ENCODE measurements at regions not wholly inside any gene's neighbourhood (a gene's known extent, or its start where the extent isn't known, plus 50 kb on each side); places are given as distances from the start of the nearest gene placed in this dataset.
"Not testable (repeated sequence)": the region's sequence is repeated elsewhere in the genome, so short reads cannot be mapped to it uniquely, and the experiment has no call there.

DNA sequence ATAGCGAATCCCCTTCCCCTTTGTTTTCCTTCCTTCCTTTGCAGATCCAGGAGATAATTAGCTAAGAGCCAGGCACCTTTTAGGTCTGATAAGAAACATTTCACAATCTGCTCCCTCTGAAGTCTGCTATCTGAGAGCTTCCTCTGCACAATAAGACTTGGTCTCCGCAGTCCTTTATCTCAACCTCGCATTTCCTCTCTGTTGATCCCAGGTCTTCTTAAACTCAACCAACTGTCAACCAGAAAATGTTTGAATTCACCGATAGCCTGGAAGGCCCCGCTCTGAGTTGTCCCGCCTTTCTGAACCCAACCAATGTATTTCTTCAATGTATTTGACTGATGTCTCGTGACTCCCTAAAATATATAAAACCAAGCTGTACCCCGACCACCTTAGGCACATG is 78.4 kb upstream of the CTDP1 start:
- TF ChIP-seq, protein P1, sequence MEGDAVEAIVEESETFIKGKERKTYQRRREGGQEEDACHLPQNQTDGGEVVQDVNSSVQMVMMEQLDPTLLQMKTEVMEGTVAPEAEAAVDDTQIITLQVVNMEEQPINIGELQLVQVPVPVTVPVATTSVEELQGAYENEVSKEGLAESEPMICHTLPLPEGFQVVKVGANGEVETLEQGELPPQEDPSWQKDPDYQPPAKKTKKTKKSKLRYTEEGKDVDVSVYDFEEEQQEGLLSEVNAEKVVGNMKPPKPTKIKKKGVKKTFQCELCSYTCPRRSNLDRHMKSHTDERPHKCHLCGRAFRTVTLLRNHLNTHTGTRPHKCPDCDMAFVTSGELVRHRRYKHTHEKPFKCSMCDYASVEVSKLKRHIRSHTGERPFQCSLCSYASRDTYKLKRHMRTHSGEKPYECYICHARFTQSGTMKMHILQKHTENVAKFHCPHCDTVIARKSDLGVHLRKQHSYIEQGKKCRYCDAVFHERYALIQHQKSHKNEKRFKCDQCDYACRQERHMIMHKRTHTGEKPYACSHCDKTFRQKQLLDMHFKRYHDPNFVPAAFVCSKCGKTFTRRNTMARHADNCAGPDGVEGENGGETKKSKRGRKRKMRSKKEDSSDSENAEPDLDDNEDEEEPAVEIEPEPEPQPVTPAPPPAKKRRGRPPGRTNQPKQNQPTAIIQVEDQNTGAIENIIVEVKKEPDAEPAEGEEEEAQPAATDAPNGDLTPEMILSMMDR (conservative IDR thresholded peaks at IDR 0.05; ENCODE audit: low read depth, low read length): no peak
- H3K4me3 ChIP-seq (ENCODE audit: low read length): no peak overlapping the region
- DNase-seq (ENCODE audit: low read depth): no peak

DNA sequence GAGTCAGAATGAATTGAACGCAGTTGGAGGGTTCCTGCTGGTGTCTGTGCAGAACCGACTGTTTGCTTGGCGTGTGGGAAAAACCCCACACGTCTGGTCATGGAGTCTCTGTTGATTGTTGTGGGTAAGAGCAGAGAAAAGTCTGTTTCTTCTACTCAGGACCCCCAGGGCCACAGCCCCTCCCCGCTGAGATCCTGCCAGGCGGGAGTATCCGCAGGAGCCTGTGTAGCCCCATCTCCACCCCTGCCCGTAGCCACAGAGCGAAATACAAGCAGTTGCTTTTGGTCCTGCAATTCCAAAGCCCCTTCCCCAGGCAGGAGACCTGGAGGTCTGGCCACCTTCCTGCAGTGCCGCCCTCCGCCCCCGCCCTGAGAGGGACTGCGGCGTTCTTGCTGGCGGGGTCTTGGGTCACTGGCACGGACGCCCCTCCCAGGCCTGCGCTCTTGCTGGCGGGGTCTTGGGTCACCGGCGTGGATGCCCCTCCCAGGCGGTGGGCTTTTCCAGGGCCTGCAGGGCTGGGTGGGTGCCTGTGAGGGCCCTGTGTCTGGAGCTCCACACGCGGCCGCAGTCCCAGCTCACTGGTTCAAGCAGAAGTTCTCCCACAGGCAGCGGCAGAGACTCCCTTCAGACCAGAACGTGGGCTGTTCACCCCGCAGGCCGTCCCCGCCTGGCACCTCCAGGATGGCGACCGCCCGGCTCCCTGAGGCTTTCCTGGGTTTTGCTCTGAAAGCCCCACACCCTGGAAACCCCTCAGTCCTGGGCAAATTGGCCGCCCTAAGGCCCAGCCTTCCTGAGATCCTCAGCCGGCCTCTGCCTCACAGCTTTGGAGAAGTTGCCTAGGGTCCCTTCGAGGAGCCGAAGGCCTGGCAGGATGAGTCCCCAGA is 76.0 kb upstream of the CTDP1 start:
- TF ChIP-seq, protein P1 (conservative IDR thresholded peaks at IDR 0.05; ENCODE audit: low read depth, low read length): no peak
- H3K4me3 ChIP-seq (ENCODE audit: low read length): no peak overlapping the region

DNA sequence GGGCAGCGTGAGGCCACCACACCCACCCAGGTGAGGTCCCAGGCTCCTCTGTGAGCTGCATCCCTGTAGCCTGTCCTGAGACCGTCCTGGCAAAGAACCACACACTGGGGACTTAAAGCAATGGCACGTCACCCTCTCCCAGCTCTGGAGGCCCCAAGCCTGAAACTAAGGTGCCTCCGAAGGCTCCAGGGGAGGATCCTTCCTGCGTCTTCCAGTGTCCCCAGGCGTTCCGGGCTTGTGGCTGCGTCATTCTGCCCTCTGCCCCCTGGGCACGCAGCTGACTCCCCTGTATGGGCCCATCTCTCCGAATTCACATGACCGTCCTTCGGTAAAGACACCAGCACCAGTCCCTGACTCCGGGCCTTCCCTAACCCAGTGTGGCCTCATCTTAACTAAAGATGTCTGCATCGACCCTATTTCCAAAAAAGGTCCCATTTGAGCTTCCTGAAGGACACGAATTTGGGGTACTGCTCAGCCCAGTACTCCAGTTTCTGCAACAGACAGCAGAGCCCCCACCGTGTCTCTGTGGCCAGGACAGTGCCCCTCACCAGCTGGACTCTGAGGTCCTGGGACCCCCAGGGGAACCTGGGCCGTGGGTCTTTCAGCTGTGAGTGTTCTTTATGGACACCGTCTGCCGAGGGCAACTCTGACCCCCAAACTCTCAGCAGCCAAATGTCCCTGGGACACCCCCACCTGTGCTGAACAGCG is 75.2 kb upstream of the CTDP1 start:
- H3K4me3 ChIP-seq (ENCODE audit: low read length): no peak overlapping the region
- TF ChIP-seq, protein P1 (conservative IDR thresholded peaks at IDR 0.05; ENCODE audit: low read depth, low read length): no peak
- no peak for DNase-seq (ENCODE audit: low read depth)

More for the DNA sequence above, 76.0 kb upstream of the CTDP1 start:
- DNase-seq (ENCODE audit: low read depth): no peak

DNA sequence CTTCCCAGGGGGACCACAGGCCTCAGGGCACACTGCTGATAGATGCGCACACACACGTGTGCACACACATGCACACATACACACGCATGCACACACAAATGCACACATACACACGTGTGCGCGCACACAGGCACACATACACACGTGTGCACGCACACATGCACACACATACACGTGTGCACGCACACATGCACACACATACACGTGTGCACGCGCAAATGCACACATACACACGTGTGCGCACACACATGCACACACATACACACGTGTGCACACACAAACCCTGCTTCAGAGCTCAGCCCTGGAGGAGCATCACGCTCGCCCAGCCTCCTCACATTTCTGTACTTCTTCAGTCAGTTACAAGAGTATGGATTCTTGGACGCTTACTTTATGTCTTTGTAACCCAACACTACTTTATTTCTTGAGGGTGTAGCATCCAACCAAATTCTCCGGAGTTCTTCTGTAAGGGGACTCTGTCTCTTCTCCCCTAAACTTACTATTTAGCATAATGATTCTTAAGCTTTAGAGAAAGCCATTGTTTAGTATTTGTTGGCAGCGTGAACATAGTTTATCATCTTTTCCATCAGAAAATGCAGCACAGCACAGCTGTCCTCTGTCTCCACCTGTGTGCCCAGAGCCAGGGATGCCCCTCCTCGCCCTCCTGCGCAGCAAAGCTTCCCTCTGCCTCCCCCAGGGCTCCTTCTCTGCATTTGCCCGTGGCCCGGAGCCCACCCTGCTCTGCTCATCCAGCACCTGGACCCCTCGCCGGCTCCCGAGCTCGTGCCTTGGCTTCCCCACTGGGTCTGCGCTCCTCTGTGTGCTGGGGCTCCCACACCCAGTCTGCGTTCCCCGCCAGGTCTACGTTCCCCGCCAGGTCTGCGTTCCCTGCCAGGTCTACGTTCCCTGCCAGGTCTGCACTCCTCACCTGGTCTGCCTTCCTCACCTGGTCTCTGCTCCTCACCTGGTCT is 74.4 kb upstream of the CTDP1 start:
- no peak overlapping the region for H3K4me3 ChIP-seq (ENCODE audit: low read length)
- no peak for DNase-seq (ENCODE audit: low read depth)
- TF ChIP-seq, protein P1 (conservative IDR thresholded peaks at IDR 0.05; ENCODE audit: low read depth, low read length): no peak

DNA sequence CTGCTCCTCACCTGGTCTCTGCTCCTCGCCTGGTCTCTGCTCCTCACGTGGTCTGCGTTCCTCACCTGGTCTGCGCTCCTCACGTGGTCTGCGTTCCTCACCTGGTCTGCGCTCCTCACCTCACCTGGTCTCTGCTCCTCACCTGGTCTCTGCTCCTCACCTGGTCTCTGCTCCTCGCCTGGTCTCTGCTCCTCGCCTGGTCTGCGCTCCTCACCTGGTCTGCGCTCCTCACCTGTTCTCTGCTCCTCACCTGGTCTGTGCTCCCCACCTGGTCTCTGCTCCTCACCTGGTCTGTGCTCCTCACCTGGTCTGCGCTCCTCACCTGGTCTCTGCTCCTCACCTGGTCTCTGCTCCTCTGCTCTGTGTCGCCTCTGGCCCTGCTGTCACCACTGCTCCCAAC is 73.5 kb upstream of the CTDP1 start:
- not testable (repeated sequence) for DNase-seq (ENCODE audit: low read depth); H3K4me3 ChIP-seq (ENCODE audit: low read length)

DNA sequence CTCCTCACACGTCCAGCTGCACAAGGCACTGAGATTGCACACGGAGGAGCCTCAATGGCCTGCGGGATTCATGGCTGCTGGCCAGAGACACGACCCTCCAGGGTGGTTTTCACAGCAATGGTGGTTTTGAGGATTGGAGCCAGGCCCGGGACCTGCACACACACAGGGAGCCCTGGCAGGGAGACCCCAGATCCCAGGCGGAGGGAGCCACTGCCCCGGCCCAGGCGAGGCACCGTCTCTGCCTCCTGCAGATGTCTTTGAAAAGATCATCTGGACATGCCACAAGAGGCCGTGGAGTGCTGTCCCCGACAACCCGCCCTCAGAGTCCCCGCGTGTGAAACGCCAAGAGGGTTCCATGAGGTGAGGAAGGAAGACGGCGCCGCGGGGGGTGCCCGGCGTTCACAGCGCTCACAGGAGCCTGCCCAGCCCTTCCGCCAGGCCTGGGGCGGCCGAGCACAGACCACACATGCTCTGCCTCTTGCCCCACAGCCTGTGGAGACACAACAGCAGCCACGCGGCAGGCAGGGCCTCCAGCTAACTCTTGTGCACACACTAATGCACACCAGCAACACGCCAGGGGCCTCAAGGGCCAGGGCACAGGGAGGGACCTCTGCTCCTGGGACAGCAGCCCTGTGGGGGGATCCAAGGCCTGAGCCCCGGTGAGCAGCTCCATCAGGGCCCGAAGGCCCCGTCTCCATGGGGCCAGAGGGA is 72.8 kb upstream of the CTDP1 start:
- H3K4me3 ChIP-seq (ENCODE audit: low read length): no peak overlapping the region
- TF ChIP-seq, protein P1 (conservative IDR thresholded peaks at IDR 0.05; ENCODE audit: low read depth, low read length): no peak
- DNase-seq (ENCODE audit: low read depth): no peak

All from retinal pigment epithelial cell (primary cell).